ENCODE measurements at regions not wholly inside any gene's neighbourhood (a gene's known extent, or its start where the extent isn't known, plus 50 kb on each side); places are given as distances from the start of the nearest gene placed in this dataset.

GRCh38 chr2:149885468-149885867 lies 297.9 kb upstream of the MMADHC start:
- Histone ChIP-seq H3K4me1 (no peaks in the 10 kb centered on the region), H3K36me3 (no peaks in the 10 kb centered on the region), H3K9me3 (no peaks in the 10 kb centered on the region), H3K4me3 (ENCODE audit: low read depth, low read length) (no peak overlapping the region), H3K27me3 (no peaks in the 10 kb centered on the region)
- DNase-seq = no peak
- no peak for TF ChIP-seq CTCF (IDR thresholded peaks at IDR 0.05; ENCODE audit: low read depth, low read length)

GRCh38 chr2:149884871-149885270 lies 297.3 kb upstream of the MMADHC start:
- Histone ChIP-seq H3K27me3 (no peaks in the 10 kb centered on the region), H3K36me3 (no peaks in the 10 kb centered on the region), H3K4me1 (no peaks in the 10 kb centered on the region), H3K4me3 (ENCODE audit: low read depth, low read length) (no peak overlapping the region), H3K9me3 (no peaks in the 10 kb centered on the region)
- DNase-seq = no peak
- TF ChIP-seq CTCF (IDR thresholded peaks at IDR 0.05; ENCODE audit: low read depth, low read length) = no peak

- no peak overlapping the region for H3K4me3 ChIP-seq (ENCODE audit: low read depth, low read length)
- DNase-seq = no peak
- TF ChIP-seq CTCF (IDR thresholded peaks at IDR 0.05; ENCODE audit: low read depth, low read length) = no peak
- no peaks in the 10 kb centered on the region for H3K4me1 ChIP-seq
- no peaks in the 10 kb centered on the region for H3K36me3 ChIP-seq
- H3K27me3 ChIP-seq = no peaks in the 10 kb centered on the region
- no peaks in the 10 kb centered on the region for H3K9me3 ChIP-seq
Measured at GRCh38 chr2:149877913-149878312, 290.3 kb upstream of the MMADHC start.

- Histone ChIP-seq H3K4me1 (no peaks in the 10 kb centered on the region), H3K9me3 (no peaks in the 10 kb centered on the region), H3K27me3 (no peaks in the 10 kb centered on the region), H3K4me3 (ENCODE audit: low read depth, low read length) (no peak overlapping the region), H3K36me3 (no peaks in the 10 kb centered on the region)
- no peak for DNase-seq
- TF ChIP-seq CTCF (IDR thresholded peaks at IDR 0.05; ENCODE audit: low read depth, low read length) = no peak
Measured at GRCh38 chr2:149877074-149877473, 289.5 kb upstream of the MMADHC start.

- no peaks in the 10 kb centered on the region for H3K27me3 ChIP-seq
- H3K9me3 ChIP-seq = no peaks in the 10 kb centered on the region
- no peak for DNase-seq
- no peaks in the 10 kb centered on the region for H3K4me1 ChIP-seq
- no peak overlapping the region for H3K4me3 ChIP-seq (ENCODE audit: low read depth, low read length)
- H3K36me3 ChIP-seq = no peaks in the 10 kb centered on the region
- TF ChIP-seq CTCF (IDR thresholded peaks at IDR 0.05; ENCODE audit: low read depth, low read length) = no peak
Measured at GRCh38 chr2:149873936-149874335, 286.4 kb upstream of the MMADHC start.

- Histone ChIP-seq H3K36me3 (no peaks in the 10 kb centered on the region), H3K27me3 (no peaks in the 10 kb centered on the region), H3K4me1 (no peaks in the 10 kb centered on the region), H3K9me3 (no peaks in the 10 kb centered on the region), H3K4me3 (ENCODE audit: low read depth, low read length) (no peak overlapping the region)
- DNase-seq = no peak
- TF ChIP-seq CTCF (IDR thresholded peaks at IDR 0.05; ENCODE audit: low read depth, low read length) = no peak
Measured at GRCh38 chr2:149872638-149873150, 285.1 kb upstream of the MMADHC start.

All from BE2C (cell line).